Loucy (cell line): ENCODE measurements at regions not wholly inside any gene's neighbourhood (a gene's known extent, or its start where the extent isn't known, plus 50 kb on each side); places are given as distances from the start of the nearest gene placed in this dataset.

Experiments
- H2AFZ ChIP-seq: fragments of 200-600 bp; sonication (generic); 2 replicates; pipeline ENCODE4 v1.6.0; 2016; ENCODE audit warnings: antibody characterized with exemption, mild to moderate bottlenecking, low read length, moderate library complexity
- H3F3A ChIP-seq: fragments of 200-600 bp; 2 replicates; pipeline ENCODE4 v1.6.0; 2016; ENCODE audit warnings: antibody characterized with exemption, low read depth, mild to moderate bottlenecking
- H3K27me3 ChIP-seq: fragments of 200-600 bp; sonication (generic); 2 replicates; pipeline ENCODE4 v1.6.1; 2014; ENCODE audit warnings: low read length, mild to moderate bottlenecking; ENCODE audit not compliant: insufficient read depth, poor library complexity, severe bottlenecking
- H3K36me3 ChIP-seq: fragments of 200-600 bp; sonication (generic); 2 replicates; pipeline ENCODE4 v1.6.1; 2016; ENCODE audit warnings: low read length; ENCODE audit not compliant: insufficient read depth
- H3K4me1 ChIP-seq: fragments of 200-600 bp; sonication (generic); 2 replicates; pipeline ENCODE4 v1.5.1; 2014; ENCODE audit warnings: low read length, mild to moderate bottlenecking; ENCODE audit not compliant: insufficient read depth, poor library complexity, severe bottlenecking
- H3K4me2 ChIP-seq: fragments of 200-600 bp; sonication (generic); 2 replicates; pipeline ENCODE4 v1.6.0; 2014; ENCODE audit warnings: antibody characterized with exemption, low read length, low read depth, mild to moderate bottlenecking; ENCODE audit not compliant: poor library complexity, severe bottlenecking
- H3K4me3 ChIP-seq: fragments of 200-600 bp; sonication (generic); 2 replicates; pipeline ENCODE4 v1.5.1; 2014; ENCODE audit warnings: low read length, mild to moderate bottlenecking, mixed read lengths; ENCODE audit not compliant: poor library complexity, severe bottlenecking
- H3K79me2 ChIP-seq: fragments of 200-600 bp; sonication (generic); 2 replicates; pipeline ENCODE4 v1.6.1; 2014; ENCODE audit warnings: low read length; ENCODE audit not compliant: insufficient read depth
- H3K9ac ChIP-seq: fragments of 200-600 bp; sonication (generic); 2 replicates; pipeline ENCODE4 v1.6.0; 2014; ENCODE audit warnings: mild to moderate bottlenecking, low read depth, low read length, moderate library complexity; ENCODE audit not compliant: poor library complexity, severe bottlenecking
- H3K9me2 ChIP-seq: fragments of 200-600 bp; sonication (generic); replicated peaks from 2 replicates; pipeline ENCODE4 v1.6.1; 2016; ENCODE audit warnings: low read depth, low read length, mixed read lengths
- H3K9me3 ChIP-seq: fragments of 200-600 bp; sonication (generic); 2 replicates; pipeline ENCODE4 v1.6.1; 2014; ENCODE audit warnings: mild to moderate bottlenecking, antibody characterized with exemption, low read length, low read depth; ENCODE audit not compliant: insufficient read depth
- H4K20me1 ChIP-seq: fragments of 200-600 bp; sonication (generic); 2 replicates; pipeline ENCODE4 v1.6.0; 2014; ENCODE audit warnings: antibody characterized with exemption, low read length, mild to moderate bottlenecking; ENCODE audit not compliant: insufficient read depth, poor library complexity, severe bottlenecking
- EZH2phosphoT487 ChIP-seq: fragments of 200-600 bp; IDR thresholded peaks from 2 replicates; pipeline ENCODE4 v1.6.1; 2018; ENCODE audit warnings: antibody characterized with exemption, mild to moderate bottlenecking, moderate library complexity, borderline replicate concordance
- TF ChIP-seq, protein P1 (sequence below): fragments of 200-600 bp; sonication (generic); conservative IDR thresholded peaks from 2 replicates; pipeline ENCODE4 v1.5.1; 2014; ENCODE audit warnings: mild to moderate bottlenecking, antibody characterized with exemption, low read length

DNA sequence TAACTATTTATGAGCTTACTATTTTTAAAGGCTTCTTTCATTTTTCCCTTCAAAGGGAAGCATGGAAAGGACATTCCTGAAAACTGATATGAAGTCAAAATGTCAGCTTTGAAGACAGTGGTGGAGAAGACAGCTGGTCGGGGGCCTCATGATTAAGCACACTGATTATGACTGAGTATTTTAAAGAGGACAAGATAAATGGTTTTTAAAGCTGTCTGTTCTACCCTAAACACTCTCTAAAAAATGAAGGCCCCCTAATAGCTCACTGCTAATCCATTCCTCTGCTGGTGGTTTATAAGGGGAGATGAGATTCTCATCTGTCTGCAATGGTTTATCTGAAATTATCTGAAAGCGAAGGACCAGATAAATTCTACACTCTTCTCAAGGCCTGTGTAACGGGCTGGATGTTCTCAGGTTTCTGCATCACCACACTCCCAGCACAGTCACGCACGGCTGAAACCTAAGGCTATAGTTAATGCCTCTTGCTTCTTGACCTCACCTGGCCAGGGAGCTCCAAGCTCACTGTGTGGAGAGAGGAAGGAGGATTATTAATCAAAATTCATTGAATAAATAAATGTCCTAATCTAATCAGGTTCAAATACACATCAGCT is 86.9 kb upstream of the DOCK9 start:
- TF ChIP-seq, protein P1, sequence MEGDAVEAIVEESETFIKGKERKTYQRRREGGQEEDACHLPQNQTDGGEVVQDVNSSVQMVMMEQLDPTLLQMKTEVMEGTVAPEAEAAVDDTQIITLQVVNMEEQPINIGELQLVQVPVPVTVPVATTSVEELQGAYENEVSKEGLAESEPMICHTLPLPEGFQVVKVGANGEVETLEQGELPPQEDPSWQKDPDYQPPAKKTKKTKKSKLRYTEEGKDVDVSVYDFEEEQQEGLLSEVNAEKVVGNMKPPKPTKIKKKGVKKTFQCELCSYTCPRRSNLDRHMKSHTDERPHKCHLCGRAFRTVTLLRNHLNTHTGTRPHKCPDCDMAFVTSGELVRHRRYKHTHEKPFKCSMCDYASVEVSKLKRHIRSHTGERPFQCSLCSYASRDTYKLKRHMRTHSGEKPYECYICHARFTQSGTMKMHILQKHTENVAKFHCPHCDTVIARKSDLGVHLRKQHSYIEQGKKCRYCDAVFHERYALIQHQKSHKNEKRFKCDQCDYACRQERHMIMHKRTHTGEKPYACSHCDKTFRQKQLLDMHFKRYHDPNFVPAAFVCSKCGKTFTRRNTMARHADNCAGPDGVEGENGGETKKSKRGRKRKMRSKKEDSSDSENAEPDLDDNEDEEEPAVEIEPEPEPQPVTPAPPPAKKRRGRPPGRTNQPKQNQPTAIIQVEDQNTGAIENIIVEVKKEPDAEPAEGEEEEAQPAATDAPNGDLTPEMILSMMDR, result no peak
- Histone ChIP-seq H3K4me3 (no peak overlapping the region), H3K4me1 (peaks cover 8% of the 10 kb centered on the region), H3K27me3 (no peaks in the 10 kb centered on the region), H2AFZ (no peak overlapping the region), H3K9ac (no peak overlapping the region), H3K9me3 (no peaks in the 10 kb centered on the region), H3K9me2 (no peaks in the 10 kb centered on the region), H3F3A (no peaks in the 10 kb centered on the region), H4K20me1 (no peaks in the 10 kb centered on the region), H3K4me2 (no peak overlapping the region), H3K79me2 (no peaks in the 10 kb centered on the region), H3K36me3 (no peaks in the 10 kb centered on the region)

DNA sequence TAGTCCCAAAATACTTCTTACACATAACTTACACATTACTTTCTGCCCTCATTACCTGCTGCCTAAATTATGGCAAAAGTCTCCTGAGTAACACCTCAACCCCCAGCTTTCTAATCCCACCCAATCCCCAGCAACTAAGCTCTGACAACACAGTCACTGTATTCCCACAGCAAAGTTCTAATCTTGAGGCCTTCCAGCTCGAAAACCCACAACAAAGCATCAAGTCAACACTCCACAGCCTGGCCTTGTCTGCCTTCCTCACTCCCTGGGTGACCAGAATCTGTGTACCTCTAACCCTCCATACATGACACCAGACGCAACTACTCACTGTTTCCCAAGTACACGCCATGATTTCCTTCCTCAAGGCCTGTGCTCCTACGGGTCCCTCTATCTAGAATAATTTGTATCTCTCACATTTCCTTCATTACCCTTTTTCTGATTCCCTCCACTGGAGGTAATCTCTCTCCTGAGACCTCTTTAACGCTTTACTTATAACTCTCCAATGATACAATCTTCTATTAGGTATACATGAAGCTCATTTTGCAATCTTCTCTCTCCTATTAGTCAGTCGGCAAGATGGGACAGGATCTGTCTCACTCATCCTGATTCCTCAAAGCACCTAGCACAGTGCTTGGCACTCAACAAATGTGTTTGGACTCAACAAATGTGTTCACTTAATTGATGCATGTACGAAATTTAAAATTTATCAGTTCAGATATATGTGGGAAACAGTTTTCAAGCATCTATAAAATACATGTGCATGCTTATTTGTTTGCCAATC is 87.6 kb upstream of the DOCK9 start:
- Histone ChIP-seq H3K27me3 (no peaks in the 10 kb centered on the region), H3K9me2 (no peaks in the 10 kb centered on the region), H3K9me3 (no peaks in the 10 kb centered on the region), H3K4me1 (peaks cover 8% of the 10 kb centered on the region), H3K36me3 (no peaks in the 10 kb centered on the region), H3K9ac (no peak overlapping the region), H3K4me2 (peak overlapping the region; percentile 53), H3K4me3 (no peak overlapping the region), H2AFZ (no peak overlapping the region), H3F3A (no peaks in the 10 kb centered on the region), H3K79me2 (no peaks in the 10 kb centered on the region), H4K20me1 (no peaks in the 10 kb centered on the region)
- TF ChIP-seq, protein P1, result no peak
- no peak for TF ChIP-seq EZH2phosphoT487

DNA sequence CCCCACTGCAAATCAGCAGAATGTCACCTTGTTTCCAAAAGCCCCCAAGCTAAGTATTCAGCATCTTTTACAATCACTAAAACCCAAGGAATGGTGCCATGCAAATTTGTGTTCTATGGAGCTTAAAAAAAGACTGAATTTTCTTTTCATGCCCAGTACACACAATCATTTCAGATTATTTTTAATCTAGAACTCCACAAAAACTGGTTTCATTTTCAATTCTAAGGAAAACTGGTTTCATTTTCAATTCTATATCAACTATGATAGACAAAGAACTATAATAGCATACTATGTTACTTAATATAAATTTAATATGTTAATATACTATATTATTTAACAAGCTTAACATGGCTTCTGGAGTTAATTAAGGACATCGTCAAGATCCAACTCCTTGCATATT is 88.4 kb upstream of the DOCK9 start:
- H3K4me3 ChIP-seq, result peak overlapping the region; percentile 33
- no peaks in the 10 kb centered on the region for H3F3A ChIP-seq
- no peaks in the 10 kb centered on the region for H3K36me3 ChIP-seq
- TF ChIP-seq, protein P1, result no peak
- no peak for TF ChIP-seq EZH2phosphoT487
- no peaks in the 10 kb centered on the region for H3K9me3 ChIP-seq
- no peaks in the 10 kb centered on the region for H3K9me2 ChIP-seq
- peak overlapping the region; percentile 38; the same call in 1 of the 2 replicates for H2AFZ ChIP-seq
- H3K27me3 ChIP-seq, result no peaks in the 10 kb centered on the region
- H4K20me1 ChIP-seq, result no peaks in the 10 kb centered on the region
- peaks cover 8% of the 10 kb centered on the region for H3K4me1 ChIP-seq
- H3K4me2 ChIP-seq, result peak overlapping the region; percentile 53
- H3K9ac ChIP-seq, result no peak overlapping the region
- no peaks in the 10 kb centered on the region for H3K79me2 ChIP-seq
